ENCODE measurements at regions not wholly inside any gene's neighbourhood (a gene's known extent, or its start where the extent isn't known, plus 50 kb on each side); places are given as distances from the start of the nearest gene placed in this dataset.

DNA sequence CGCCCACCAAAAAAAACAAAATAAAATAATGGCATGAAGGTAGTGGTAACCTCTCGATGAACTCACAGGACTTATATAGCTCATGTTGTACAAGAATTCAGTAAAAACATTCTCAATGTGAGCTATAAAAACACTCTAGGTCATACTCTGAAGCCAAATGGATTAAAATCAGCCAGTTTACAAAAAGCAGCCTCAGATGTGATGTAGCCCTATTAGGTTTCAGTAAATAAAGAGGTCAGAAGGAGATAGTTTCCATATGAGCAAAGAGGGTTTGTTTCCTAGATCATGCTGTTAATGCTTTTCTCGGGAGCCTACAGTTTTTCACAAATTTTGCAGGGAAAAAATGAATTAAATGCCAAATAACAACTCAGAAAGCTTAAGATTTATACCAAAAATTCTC lies 319.5 kb upstream of the HSF2 start:
- TF ChIP-seq POLR2A (IDR thresholded peaks at IDR 0.05; ENCODE audit: low read depth): no peak
- TF ChIP-seq, protein P1, sequence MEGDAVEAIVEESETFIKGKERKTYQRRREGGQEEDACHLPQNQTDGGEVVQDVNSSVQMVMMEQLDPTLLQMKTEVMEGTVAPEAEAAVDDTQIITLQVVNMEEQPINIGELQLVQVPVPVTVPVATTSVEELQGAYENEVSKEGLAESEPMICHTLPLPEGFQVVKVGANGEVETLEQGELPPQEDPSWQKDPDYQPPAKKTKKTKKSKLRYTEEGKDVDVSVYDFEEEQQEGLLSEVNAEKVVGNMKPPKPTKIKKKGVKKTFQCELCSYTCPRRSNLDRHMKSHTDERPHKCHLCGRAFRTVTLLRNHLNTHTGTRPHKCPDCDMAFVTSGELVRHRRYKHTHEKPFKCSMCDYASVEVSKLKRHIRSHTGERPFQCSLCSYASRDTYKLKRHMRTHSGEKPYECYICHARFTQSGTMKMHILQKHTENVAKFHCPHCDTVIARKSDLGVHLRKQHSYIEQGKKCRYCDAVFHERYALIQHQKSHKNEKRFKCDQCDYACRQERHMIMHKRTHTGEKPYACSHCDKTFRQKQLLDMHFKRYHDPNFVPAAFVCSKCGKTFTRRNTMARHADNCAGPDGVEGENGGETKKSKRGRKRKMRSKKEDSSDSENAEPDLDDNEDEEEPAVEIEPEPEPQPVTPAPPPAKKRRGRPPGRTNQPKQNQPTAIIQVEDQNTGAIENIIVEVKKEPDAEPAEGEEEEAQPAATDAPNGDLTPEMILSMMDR (IDR thresholded peaks at IDR 0.05): no peak
- TF ChIP-seq EP300 (IDR thresholded peaks at IDR 0.05): no peak
- TF ChIP-seq POLR2AphosphoS5 (IDR thresholded peaks at IDR 0.05): no peak
